ENCODE measurements at regions not wholly inside any gene's neighbourhood (a gene's known extent, or its start where the extent isn't known, plus 50 kb on each side); places are given as distances from the start of the nearest gene placed in this dataset.

DNA sequence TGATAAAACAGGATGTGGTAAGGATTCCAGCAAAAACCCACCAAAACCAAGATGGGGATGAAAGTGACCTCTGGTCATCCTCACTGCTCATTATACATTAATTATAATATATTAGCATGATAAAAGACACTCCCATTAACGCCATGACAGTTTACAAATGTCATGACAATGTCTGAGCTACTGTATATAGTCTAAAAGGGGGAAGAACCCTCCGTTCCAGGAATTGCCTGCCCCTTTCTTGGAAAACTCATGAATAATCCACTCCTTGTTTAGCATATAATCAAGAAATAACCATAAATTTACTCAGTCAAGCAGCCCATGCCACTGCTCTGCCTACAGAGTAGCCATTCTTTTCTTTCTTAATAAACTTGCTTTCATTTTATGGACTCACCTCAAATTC lies 96.4 kb upstream of the VLDLR start:
- WGBS (ENCODE audit: insufficient coverage, low coverage, missing lambda C conversion rate) = 0% methylated on average over 2 of the region's 2 CpGs
- TF ChIP-seq ZNF324 (CRISPR knock-in tag; IDR thresholded peaks at IDR 0.05) (no peak), CBFB (CRISPR knock-in tag; IDR thresholded peaks at IDR 0.05) (no peak), ZSCAN29 (IDR thresholded peaks at IDR 0.05) (no peak), C11orf30 (IDR thresholded peaks at IDR 0.05; ENCODE audit: low read depth) (no peak), GTF2F1 (IDR thresholded peaks at IDR 0.05; ENCODE audit: low read depth, low read length) (no peak), ILK (tag; IDR thresholded peaks at IDR 0.05; ENCODE audit: borderline replicate concordance, low read depth) (no peak), ZNF311 (CRISPR knock-in tag; IDR thresholded peaks at IDR 0.05) (no peak)
- TF ChIP-seq, protein P1, sequence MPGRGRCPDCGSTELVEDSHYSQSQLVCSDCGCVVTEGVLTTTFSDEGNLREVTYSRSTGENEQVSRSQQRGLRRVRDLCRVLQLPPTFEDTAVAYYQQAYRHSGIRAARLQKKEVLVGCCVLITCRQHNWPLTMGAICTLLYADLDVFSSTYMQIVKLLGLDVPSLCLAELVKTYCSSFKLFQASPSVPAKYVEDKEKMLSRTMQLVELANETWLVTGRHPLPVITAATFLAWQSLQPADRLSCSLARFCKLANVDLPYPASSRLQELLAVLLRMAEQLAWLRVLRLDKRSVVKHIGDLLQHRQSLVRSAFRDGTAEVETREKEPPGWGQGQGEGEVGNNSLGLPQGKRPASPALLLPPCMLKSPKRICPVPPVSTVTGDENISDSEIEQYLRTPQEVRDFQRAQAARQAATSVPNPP (IDR thresholded peaks at IDR 0.05; ENCODE audit: borderline replicate concordance, insufficient read depth, insufficient read length) = no peak
- TF ChIP-seq, protein P2, sequence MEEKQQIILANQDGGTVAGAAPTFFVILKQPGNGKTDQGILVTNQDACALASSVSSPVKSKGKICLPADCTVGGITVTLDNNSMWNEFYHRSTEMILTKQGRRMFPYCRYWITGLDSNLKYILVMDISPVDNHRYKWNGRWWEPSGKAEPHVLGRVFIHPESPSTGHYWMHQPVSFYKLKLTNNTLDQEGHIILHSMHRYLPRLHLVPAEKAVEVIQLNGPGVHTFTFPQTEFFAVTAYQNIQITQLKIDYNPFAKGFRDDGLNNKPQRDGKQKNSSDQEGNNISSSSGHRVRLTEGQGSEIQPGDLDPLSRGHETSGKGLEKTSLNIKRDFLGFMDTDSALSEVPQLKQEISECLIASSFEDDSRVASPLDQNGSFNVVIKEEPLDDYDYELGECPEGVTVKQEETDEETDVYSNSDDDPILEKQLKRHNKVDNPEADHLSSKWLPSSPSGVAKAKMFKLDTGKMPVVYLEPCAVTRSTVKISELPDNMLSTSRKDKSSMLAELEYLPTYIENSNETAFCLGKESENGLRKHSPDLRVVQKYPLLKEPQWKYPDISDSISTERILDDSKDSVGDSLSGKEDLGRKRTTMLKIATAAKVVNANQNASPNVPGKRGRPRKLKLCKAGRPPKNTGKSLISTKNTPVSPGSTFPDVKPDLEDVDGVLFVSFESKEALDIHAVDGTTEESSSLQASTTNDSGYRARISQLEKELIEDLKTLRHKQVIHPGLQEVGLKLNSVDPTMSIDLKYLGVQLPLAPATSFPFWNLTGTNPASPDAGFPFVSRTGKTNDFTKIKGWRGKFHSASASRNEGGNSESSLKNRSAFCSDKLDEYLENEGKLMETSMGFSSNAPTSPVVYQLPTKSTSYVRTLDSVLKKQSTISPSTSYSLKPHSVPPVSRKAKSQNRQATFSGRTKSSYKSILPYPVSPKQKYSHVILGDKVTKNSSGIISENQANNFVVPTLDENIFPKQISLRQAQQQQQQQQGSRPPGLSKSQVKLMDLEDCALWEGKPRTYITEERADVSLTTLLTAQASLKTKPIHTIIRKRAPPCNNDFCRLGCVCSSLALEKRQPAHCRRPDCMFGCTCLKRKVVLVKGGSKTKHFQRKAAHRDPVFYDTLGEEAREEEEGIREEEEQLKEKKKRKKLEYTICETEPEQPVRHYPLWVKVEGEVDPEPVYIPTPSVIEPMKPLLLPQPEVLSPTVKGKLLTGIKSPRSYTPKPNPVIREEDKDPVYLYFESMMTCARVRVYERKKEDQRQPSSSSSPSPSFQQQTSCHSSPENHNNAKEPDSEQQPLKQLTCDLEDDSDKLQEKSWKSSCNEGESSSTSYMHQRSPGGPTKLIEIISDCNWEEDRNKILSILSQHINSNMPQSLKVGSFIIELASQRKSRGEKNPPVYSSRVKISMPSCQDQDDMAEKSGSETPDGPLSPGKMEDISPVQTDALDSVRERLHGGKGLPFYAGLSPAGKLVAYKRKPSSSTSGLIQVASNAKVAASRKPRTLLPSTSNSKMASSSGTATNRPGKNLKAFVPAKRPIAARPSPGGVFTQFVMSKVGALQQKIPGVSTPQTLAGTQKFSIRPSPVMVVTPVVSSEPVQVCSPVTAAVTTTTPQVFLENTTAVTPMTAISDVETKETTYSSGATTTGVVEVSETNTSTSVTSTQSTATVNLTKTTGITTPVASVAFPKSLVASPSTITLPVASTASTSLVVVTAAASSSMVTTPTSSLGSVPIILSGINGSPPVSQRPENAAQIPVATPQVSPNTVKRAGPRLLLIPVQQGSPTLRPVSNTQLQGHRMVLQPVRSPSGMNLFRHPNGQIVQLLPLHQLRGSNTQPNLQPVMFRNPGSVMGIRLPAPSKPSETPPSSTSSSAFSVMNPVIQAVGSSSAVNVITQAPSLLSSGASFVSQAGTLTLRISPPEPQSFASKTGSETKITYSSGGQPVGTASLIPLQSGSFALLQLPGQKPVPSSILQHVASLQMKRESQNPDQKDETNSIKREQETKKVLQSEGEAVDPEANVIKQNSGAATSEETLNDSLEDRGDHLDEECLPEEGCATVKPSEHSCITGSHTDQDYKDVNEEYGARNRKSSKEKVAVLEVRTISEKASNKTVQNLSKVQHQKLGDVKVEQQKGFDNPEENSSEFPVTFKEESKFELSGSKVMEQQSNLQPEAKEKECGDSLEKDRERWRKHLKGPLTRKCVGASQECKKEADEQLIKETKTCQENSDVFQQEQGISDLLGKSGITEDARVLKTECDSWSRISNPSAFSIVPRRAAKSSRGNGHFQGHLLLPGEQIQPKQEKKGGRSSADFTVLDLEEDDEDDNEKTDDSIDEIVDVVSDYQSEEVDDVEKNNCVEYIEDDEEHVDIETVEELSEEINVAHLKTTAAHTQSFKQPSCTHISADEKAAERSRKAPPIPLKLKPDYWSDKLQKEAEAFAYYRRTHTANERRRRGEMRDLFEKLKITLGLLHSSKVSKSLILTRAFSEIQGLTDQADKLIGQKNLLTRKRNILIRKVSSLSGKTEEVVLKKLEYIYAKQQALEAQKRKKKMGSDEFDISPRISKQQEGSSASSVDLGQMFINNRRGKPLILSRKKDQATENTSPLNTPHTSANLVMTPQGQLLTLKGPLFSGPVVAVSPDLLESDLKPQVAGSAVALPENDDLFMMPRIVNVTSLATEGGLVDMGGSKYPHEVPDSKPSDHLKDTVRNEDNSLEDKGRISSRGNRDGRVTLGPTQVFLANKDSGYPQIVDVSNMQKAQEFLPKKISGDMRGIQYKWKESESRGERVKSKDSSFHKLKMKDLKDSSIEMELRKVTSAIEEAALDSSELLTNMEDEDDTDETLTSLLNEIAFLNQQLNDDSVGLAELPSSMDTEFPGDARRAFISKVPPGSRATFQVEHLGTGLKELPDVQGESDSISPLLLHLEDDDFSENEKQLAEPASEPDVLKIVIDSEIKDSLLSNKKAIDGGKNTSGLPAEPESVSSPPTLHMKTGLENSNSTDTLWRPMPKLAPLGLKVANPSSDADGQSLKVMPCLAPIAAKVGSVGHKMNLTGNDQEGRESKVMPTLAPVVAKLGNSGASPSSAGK (IDR thresholded peaks at IDR 0.05) = no peak

More for the DNA sequence above, 96.4 kb upstream of the VLDLR start:
- ATAC-seq (no peak), DNase-seq (ENCODE audit: extremely low read depth in 1 of 4, low spot score in 3 of 4) (no peak), FAIRE-seq (no peak)
- no TSS peak for BruUV-seq (replicated peaks)
- H3K36me3 ChIP-seq (ENCODE audit: control insufficient read depth, insufficient read depth, low read length) = no peaks in the 10 kb centered on the region
- H3K27ac ChIP-seq (ENCODE audit: extremely low read depth, low read depth, low read length) = no peak overlapping the region
- no peak overlapping the region for H3K9ac ChIP-seq (ENCODE audit: insufficient read depth in 1 of 2, low read depth in 2 of 2, low read length in 2 of 2)
- H3K27me3 ChIP-seq (ENCODE audit: control insufficient read depth in 2 of 2, insufficient read depth in 2 of 2, low read length in 2 of 2) = no peaks in the 10 kb centered on the region
- H3K4me3 ChIP-seq = no peak overlapping the region
- ChIA-PET CTCF (ENCODE audit: low intra/inter-chr PET ratio) (no interaction called here), POLR2A (no interaction called here)
- H3K79me2 ChIP-seq (ENCODE audit: control insufficient read depth, insufficient read depth, low read length) = no peaks in the 10 kb centered on the region
- H3K4me2 ChIP-seq (ENCODE audit: insufficient read depth, low read length) = no peak overlapping the region
- no peak overlapping the region for H2AFZ ChIP-seq (ENCODE audit: low read depth, low read length)
- H3K4me1 ChIP-seq (replicated peaks in 1 of 2; ENCODE audit: control insufficient read depth in 2 of 2, insufficient read depth in 2 of 2, low read length in 2 of 2) = no peaks in the 10 kb centered on the region
- in situ Hi-C loops (cut with MboI) (no loop called here), intact Hi-C loops (cut with micrococcal nuclease) (no loop called here)
- no peaks in the 10 kb centered on the region for H3K9me1 ChIP-seq (ENCODE audit: control insufficient read depth, insufficient read depth, low read length)
- no peaks in the 10 kb centered on the region for H3K9me3 ChIP-seq (replicated peaks; ENCODE audit: control insufficient read depth, insufficient read depth, low read depth, low read length)
- no peaks in the 10 kb centered on the region for H4K20me1 ChIP-seq (replicated peaks; ENCODE audit: control insufficient read depth, insufficient read depth, low read length)
